Caco-2 (cell line): ENCODE measurements at regions not wholly inside any gene's neighbourhood (a gene's known extent, or its start where the extent isn't known, plus 50 kb on each side); places are given as distances from the start of the nearest gene placed in this dataset.

Source experiments
- BruUV-seq: library from RNA; stranded (reverse); fragments of 400-500 nt; replicated peaks from 2 replicates; lab custom pipeline; 2021; lab: Mats Ljungman, UMichigan
- CTCF ChIA-PET: fragments of 300-600 bp; sonication (Branson Sonifier 250); formaldehyde crosslinking; loops from one replicate; lab custom pipeline; 2022; ENCODE audit warnings: antibody characterized with exemption; lab: Charles Lee
- POLR2A ChIA-PET: fragments of 300-600 bp; sonication (Branson Sonifier 250); formaldehyde crosslinking; loops from one replicate; lab custom pipeline; 2022; ENCODE audit warnings: antibody characterized with exemption; lab: Charles Lee
- DNase-seq, 2 experiments: peaks; one replicate each; pipeline versions ENCODE4 v3.0.0 to v3.0.0-alpha.2; 2020 to 2022
- H3K27me3 ChIP-seq: replicated peaks from 2 replicates; pipeline ENCODE4 v1.6.0; 2011; ENCODE audit warnings: low read length; ENCODE audit not compliant: control insufficient read depth, insufficient read depth
- H3K36me3 ChIP-seq: 2 replicates; pipeline ENCODE4 v1.5.1; 2011; ENCODE audit warnings: low read length; ENCODE audit not compliant: control insufficient read depth, insufficient read depth
- H3K4me1 ChIP-seq: fragments of 250-450 bp; sonication (Bioruptor Pico); 2 replicates; pipeline ENCODE4 v1.5.1; 2020; ENCODE audit warnings: mild to moderate bottlenecking
- H3K4me3 ChIP-seq: 2 replicates; pipeline ENCODE4 v1.5.1; 2011; ENCODE audit warnings: low read depth, mild to moderate bottlenecking, control low read depth, low read length
- H3K9me3 ChIP-seq: fragments of 250-450 bp; sonication (Bioruptor Pico); 2 replicates; pipeline ENCODE4 v1.5.1; 2020; ENCODE audit warnings: mild to moderate bottlenecking, moderate library complexity
- H3K27ac Mint-ChIP-seq: one replicate; pipeline ENCODE4 v1.8.0; 2022; ENCODE audit warnings: mixed read lengths; ENCODE audit not compliant: unreplicated experiment
- H3K27me3 Mint-ChIP-seq: one replicate; pipeline ENCODE4 v1.8.0; 2022; ENCODE audit warnings: mixed read lengths; ENCODE audit not compliant: insufficient read depth, unreplicated experiment
- H3K36me3 Mint-ChIP-seq: one replicate; pipeline ENCODE4 v1.8.0; 2022; ENCODE audit warnings: mild to moderate bottlenecking, mixed read lengths; ENCODE audit not compliant: insufficient read depth, unreplicated experiment
- H3K4me1 Mint-ChIP-seq: one replicate; pipeline ENCODE4 v1.8.0; 2022; ENCODE audit warnings: low read depth, mixed read lengths; ENCODE audit not compliant: unreplicated experiment
- H3K4me3 Mint-ChIP-seq: one replicate; pipeline ENCODE4 v1.8.0; 2022; ENCODE audit warnings: mild to moderate bottlenecking, moderate library complexity, mixed read lengths; ENCODE audit not compliant: unreplicated experiment
- H3K9me3 Mint-ChIP-seq: one replicate; pipeline ENCODE4 v1.8.0; 2022; ENCODE audit warnings: mixed read lengths; ENCODE audit not compliant: unreplicated experiment
- intact Hi-C: fragments of 100-400 bp; cut with micrococcal nuclease; formaldehyde crosslinking; loops from one replicate; pipeline ENCODE4 v1.10.0; 2022; ENCODE audit not compliant: unreplicated experiment
- TF ChIP-seq, protein P1 (sequence below), 2 experiments: fragments of 200-600 bp in 1 of 2; IDR thresholded peaks; 1 replicate in 1 of 2; 2 replicates in 1 of 2; pipeline versions ENCODE4 v1.5.1 to v1.8.0; 2011 to 2022; ENCODE audit warnings: antibody characterized with exemption in 1 of 2, control low read depth in 1 of 2, inconsistent platforms in 1 of 2, low read depth in 1 of 2, low read length in 1 of 2, mild to moderate bottlenecking in 1 of 2, moderate library complexity in 1 of 2; ENCODE audit not compliant: insufficient read depth in 1 of 2, severe bottlenecking in 1 of 2, unreplicated experiment in 1 of 2

DNA sequence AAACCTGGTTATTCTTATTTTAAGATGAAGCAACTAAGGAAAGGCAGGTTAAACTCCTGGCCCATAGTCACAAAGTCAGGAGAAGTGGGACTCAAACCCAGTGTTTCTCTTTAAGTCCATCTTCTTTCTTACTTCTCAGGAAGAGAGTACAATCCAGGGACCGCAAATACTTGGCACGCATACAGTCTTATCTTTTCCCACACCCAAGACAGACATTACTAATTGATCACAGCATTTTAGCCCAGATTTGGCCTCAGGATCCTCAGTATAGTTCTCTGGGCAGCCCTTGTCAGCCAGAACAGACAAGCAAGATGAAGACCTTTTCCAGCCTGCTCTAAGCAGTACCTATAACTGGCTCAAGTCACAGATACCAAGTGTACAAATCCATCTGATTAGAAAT is 125.5 kb upstream of the RAI14 start:
- Mint-ChIP-seq H3K4me1 (peaks cover 7% of the 10 kb centered on the region), H3K4me3 (no peak overlapping the region), H3K9me3 (no peaks in the 10 kb centered on the region), H3K27me3 (no peaks in the 10 kb centered on the region), H3K27ac (no peak overlapping the region), H3K36me3 (no peaks in the 10 kb centered on the region)
- peaks cover 6% of the 10 kb centered on the region; the same call in 1 of the 2 replicates for H3K4me1 ChIP-seq
- no peaks in the 10 kb centered on the region for H3K36me3 ChIP-seq
- BruUV-seq, result no TSS peak
- no peaks in the 10 kb centered on the region for H3K27me3 ChIP-seq
- ChIA-PET POLR2A (no interaction called here), CTCF (no interaction called here)
- intact Hi-C loops, result no loop called here
- TF ChIP-seq, protein P1, sequence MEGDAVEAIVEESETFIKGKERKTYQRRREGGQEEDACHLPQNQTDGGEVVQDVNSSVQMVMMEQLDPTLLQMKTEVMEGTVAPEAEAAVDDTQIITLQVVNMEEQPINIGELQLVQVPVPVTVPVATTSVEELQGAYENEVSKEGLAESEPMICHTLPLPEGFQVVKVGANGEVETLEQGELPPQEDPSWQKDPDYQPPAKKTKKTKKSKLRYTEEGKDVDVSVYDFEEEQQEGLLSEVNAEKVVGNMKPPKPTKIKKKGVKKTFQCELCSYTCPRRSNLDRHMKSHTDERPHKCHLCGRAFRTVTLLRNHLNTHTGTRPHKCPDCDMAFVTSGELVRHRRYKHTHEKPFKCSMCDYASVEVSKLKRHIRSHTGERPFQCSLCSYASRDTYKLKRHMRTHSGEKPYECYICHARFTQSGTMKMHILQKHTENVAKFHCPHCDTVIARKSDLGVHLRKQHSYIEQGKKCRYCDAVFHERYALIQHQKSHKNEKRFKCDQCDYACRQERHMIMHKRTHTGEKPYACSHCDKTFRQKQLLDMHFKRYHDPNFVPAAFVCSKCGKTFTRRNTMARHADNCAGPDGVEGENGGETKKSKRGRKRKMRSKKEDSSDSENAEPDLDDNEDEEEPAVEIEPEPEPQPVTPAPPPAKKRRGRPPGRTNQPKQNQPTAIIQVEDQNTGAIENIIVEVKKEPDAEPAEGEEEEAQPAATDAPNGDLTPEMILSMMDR (IDR thresholded peaks at IDR 0.05; ENCODE audit: insufficient read depth in 1 of 2, low read depth in 1 of 2, low read length in 1 of 2, severe bottlenecking in 1 of 2, unreplicated experiment in 1 of 2), result no peak
- DNase-seq, result no peak
- H3K9me3 ChIP-seq, result no peaks in the 10 kb centered on the region
- H3K4me3 ChIP-seq, result no peak overlapping the region

DNA sequence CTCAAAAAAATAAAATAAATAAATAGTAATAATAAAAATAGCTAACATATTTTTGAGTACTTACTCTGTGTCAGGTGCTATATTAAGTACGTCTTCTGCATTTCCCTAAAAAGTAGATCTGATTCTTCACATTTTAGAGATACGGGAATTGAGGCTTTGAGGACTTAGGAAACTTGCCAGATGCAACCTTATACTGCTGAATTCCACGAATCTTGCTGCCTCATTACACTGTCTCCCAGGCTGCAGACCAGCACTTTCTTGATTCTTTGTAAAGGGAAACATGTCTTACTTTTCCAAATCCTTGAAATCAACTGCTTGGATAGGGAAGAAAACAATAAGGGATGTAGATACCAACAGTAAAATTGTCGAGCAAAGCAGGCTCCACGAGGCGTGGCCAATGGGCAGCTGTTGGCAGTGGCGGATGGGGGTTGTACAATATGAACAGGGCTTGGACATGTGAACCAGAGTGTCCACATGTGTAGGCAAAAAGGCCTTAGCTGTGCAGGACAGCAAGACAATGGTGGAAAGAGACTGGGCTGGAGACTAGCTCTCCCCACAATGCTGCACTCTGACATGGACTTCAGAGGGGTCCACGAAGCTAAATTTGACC is 124.3 kb upstream of the RAI14 start:
- no TSS peak for BruUV-seq
- Histone ChIP-seq H3K9me3 (no peaks in the 10 kb centered on the region), H3K4me1 (peaks cover 7% of the 10 kb centered on the region; the same call in 1 of the 2 replicates), H3K36me3 (no peaks in the 10 kb centered on the region), H3K4me3 (no peak overlapping the region), H3K27me3 (no peaks in the 10 kb centered on the region)
- peaks cover 4% of the 10 kb centered on the region for H3K4me1 Mint-ChIP-seq
- H3K9me3 Mint-ChIP-seq, result no peaks in the 10 kb centered on the region
- CTCF ChIA-PET, result no interaction called here
- no peak for DNase-seq
- H3K27ac Mint-ChIP-seq, result no peak overlapping the region
- H3K36me3 Mint-ChIP-seq, result no peaks in the 10 kb centered on the region
- TF ChIP-seq, protein P1 (IDR thresholded peaks at IDR 0.05; ENCODE audit: insufficient read depth in 1 of 2, low read depth in 1 of 2, low read length in 1 of 2, severe bottlenecking in 1 of 2, unreplicated experiment in 1 of 2), result no peak
- intact Hi-C loops, result no loop called here
- H3K4me3 Mint-ChIP-seq, result no peak overlapping the region
- no peaks in the 10 kb centered on the region for H3K27me3 Mint-ChIP-seq
- POLR2A ChIA-PET, result no interaction called here

DNA sequence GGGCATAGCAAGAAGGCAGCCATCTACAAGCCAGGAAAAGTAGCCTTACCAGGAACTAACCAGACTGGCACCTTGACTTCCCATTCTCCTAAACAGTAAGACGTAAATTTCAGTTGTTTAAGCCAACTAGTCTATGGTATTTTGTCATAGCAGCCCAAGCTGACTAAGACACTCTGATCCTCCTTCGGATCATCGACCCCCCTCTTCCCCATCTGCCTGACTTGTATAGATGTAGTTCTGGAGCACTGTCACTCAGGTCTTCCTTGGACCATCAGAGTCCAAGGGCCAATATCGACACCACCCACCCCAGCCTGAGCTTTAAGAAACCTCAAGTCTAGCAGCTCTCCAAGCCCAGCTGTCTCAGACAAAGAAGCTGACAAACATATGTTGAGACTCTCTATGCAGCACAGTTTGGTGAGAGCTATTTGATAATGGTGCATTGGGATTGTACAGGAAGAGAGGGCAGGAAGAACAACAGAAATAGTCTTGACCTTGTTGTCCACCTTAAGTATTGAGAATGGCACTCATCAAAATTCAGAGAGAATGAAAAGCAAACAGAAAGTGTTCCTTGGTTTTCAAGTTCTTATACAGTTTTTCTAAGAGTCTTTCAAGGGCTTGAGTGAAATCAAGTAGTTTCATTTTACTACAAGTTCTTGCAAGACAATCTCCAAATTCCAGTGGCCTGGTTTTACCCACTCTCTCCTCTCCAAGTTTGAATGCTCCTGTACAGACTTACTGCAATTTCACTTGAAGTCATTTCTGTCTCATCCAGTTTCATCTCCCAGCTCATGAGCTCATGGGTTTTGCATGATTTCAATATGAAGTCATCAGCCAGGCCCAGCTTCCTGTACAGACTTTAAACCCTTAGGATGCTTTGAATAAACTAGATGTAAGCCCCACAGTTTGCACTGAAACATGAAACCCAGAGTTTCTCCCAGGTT is 122.3 kb upstream of the RAI14 start:
- Mint-ChIP-seq H3K27me3 (no peaks in the 10 kb centered on the region), H3K36me3 (no peaks in the 10 kb centered on the region), H3K9me3 (no peaks in the 10 kb centered on the region), H3K4me3 (no peak overlapping the region), H3K4me1 (no peaks in the 10 kb centered on the region), H3K27ac (no peak overlapping the region)
- DNase-seq, result no peak
- no peaks in the 10 kb centered on the region for H3K9me3 ChIP-seq
- CTCF ChIA-PET, result no interaction called here
- intact Hi-C loops, result no loop called here
- H3K27me3 ChIP-seq, result no peaks in the 10 kb centered on the region
- BruUV-seq, result no TSS peak
- H3K4me1 ChIP-seq, result 0 out of 2 replicates have a peak, but pooled peaks cover 4% of the 10 kb centered on the region
- POLR2A ChIA-PET, result no interaction called here
- H3K36me3 ChIP-seq, result no peaks in the 10 kb centered on the region
- TF ChIP-seq, protein P1 (IDR thresholded peaks at IDR 0.05; ENCODE audit: insufficient read depth in 1 of 2, low read depth in 1 of 2, low read length in 1 of 2, severe bottlenecking in 1 of 2, unreplicated experiment in 1 of 2), result no peak
- H3K4me3 ChIP-seq, result no peak overlapping the region
